K562 (cell line): ENCODE measurements at regions not wholly inside any gene's neighbourhood (a gene's known extent, or its start where the extent isn't known, plus 50 kb on each side); places are given as distances from the start of the nearest gene placed in this dataset.

Source experiments
- ATAC-seq: fragments of 200-7000 bp; cut with Tn5 transposase; 3 replicates; pipeline ENCODE4 v1.9.1; 2020; ENCODE audit warnings: moderate library complexity
- BruUV-seq: library from RNA; stranded (reverse); fragments of 400-500 nt; replicated peaks from 2 replicates; lab custom pipeline; 2021; lab: Mats Ljungman, UMichigan
- CTCF ChIA-PET: fragments of 300-600 bp; formaldehyde crosslinking; extraction: SDS; loops from one replicate; lab custom pipeline; 2021; ENCODE audit warnings: low intra/inter-chr PET ratio; lab: Yijun Ruan, JAX
- POLR2A ChIA-PET: fragments of 300-600, 350-650 bp; sonication (Branson Sonifier 250); formaldehyde crosslinking; extraction: SDS; loops from one replicate; lab custom pipeline; 2021; ENCODE audit warnings: antibody characterized with exemption, inconsistent platforms; lab: Yijun Ruan, JAX
- DNase-seq, 4 experiments: peaks; one replicate each; pipeline versions ENCODE4 v3.0.0 to v3.0.0-alpha.2; 2011 to 2018; ENCODE audit warnings: low spot score in 3 of 4, mixed read lengths in 3 of 4; ENCODE audit errors: extremely low read depth in 1 of 4
- FAIRE-seq: peaks from 2 replicates; lab custom pipeline; 2011; peaks lifted over from hg19 to GRCh38; lab: Jason Lieb, UNC
- H2AFZ ChIP-seq: 2 replicates; pipeline ENCODE4 v1.6.0; 2011; ENCODE audit warnings: low read depth, low read length, control low read depth, inconsistent platforms
- H3K27ac ChIP-seq: fragments of 200-600 bp; 3 replicates; pipeline ENCODE4 v1.8.0; 2011; ENCODE audit warnings: low read depth, mild to moderate bottlenecking, control low read depth, inconsistent platforms, low read length, moderate library complexity, mixed read lengths; ENCODE audit errors: extremely low read depth
- H3K27me3 ChIP-seq, 2 experiments: fragments of 300-600 bp in 1 of 2; 2 replicates in 1 of 2; 3 replicates in 1 of 2; pipeline versions ENCODE4 v1.6.0 to v1.8.0; 2011; ENCODE audit warnings: inconsistent platforms in 2 of 2, low read length in 2 of 2, mild to moderate bottlenecking in 1 of 2, mixed read lengths in 1 of 2, moderate library complexity in 1 of 2; ENCODE audit not compliant: control insufficient read depth in 2 of 2, insufficient read depth in 2 of 2
- H3K36me3 ChIP-seq: fragments of 300-600 bp; 3 replicates; pipeline ENCODE4 v1.8.0; 2011; ENCODE audit warnings: mild to moderate bottlenecking, low read length, inconsistent platforms; ENCODE audit not compliant: control insufficient read depth, insufficient read depth
- H3K4me1 ChIP-seq, 2 experiments: fragments of 200-600 bp in 1 of 2; replicated peaks in 1 of 2; 2 replicates in 1 of 2; 3 replicates in 1 of 2; pipeline versions ENCODE4 v1.5.1 to v1.8.0; 2011; ENCODE audit warnings: inconsistent platforms in 2 of 2, low read length in 2 of 2, mild to moderate bottlenecking in 1 of 2, mixed read lengths in 1 of 2, moderate library complexity in 1 of 2; ENCODE audit not compliant: control insufficient read depth in 2 of 2, insufficient read depth in 2 of 2
- H3K4me2 ChIP-seq: 2 replicates; pipeline ENCODE4 v1.6.1; 2011; ENCODE audit warnings: low read length, control low read depth, inconsistent platforms, mixed read lengths; ENCODE audit not compliant: insufficient read depth
- H3K4me3 ChIP-seq: fragments of 200-600 bp; sonication (generic), shearing (Covaris generic); 2 replicates; pipeline ENCODE4 v1.5.1; 2016; ENCODE audit warnings: control low read depth, inconsistent platforms
- H3K79me2 ChIP-seq: fragments of 200-600 bp; 3 replicates; pipeline ENCODE4 v1.8.0; 2011; ENCODE audit warnings: low read length, inconsistent platforms; ENCODE audit not compliant: control insufficient read depth, insufficient read depth
- H3K9ac ChIP-seq, 2 experiments: 2 replicates each; pipeline versions ENCODE4 v1.6.0 to v1.6.1; 2011; ENCODE audit warnings: low read depth in 2 of 2, low read length in 2 of 2, control low read depth in 1 of 2, inconsistent platforms in 1 of 2, mild to moderate bottlenecking in 1 of 2, mixed read lengths in 1 of 2; ENCODE audit not compliant: insufficient read depth in 1 of 2
- H3K9me1 ChIP-seq: one replicate; pipeline ENCODE4 v1.6.0; 2011; ENCODE audit warnings: inconsistent platforms, mild to moderate bottlenecking, low read length, moderate library complexity; ENCODE audit not compliant: control insufficient read depth, insufficient read depth
- H3K9me3 ChIP-seq: replicated peaks from 2 replicates; pipeline ENCODE4 v1.5.1; 2011; ENCODE audit warnings: low read depth, low read length, inconsistent platforms; ENCODE audit not compliant: control insufficient read depth, insufficient read depth
- H4K20me1 ChIP-seq: replicated peaks from 2 replicates; pipeline ENCODE4 v1.6.1; 2011; ENCODE audit warnings: low read length, inconsistent platforms, mixed read lengths; ENCODE audit not compliant: control insufficient read depth, insufficient read depth
- BACH1 ChIP-seq: fragments of 200-800 bp; sonication (Bioruptor generic); IDR thresholded peaks from 2 replicates; pipeline ENCODE4 v1.6.1; 2016; ENCODE audit warnings: missing genetic modification characterization, missing compliant biosample characterization
- CHD1 ChIP-seq: fragments of 200-600 bp; sonication (generic); IDR thresholded peaks from one replicate; pipeline ENCODE4 v1.6.1; 2012; ENCODE audit warnings: mild to moderate bottlenecking, moderate library complexity, low read length, inconsistent platforms
- ELK3 ChIP-seq: fragments of 450-650 bp; formaldehyde crosslinking; IDR thresholded peaks from 2 replicates; pipeline ENCODE4 v1.4.0; 2020; ENCODE audit warnings: mild to moderate bottlenecking
- MEF2A ChIP-seq: IDR thresholded peaks from 2 replicates; pipeline ENCODE4 v1.6.1; 2011; ENCODE audit warnings: low read depth, mild to moderate bottlenecking, low read length, moderate library complexity; ENCODE audit not compliant: control insufficient read depth
- POLR3A ChIP-seq: IDR thresholded peaks from 2 replicates; pipeline ENCODE4 v1.6.1; 2011; ENCODE audit warnings: borderline replicate concordance, mild to moderate bottlenecking, moderate library complexity; ENCODE audit not compliant: insufficient read length, insufficient read depth; ENCODE audit errors: extremely low read depth
- WGBS: fragments of 100-300 bp; shearing (Covaris generic); methylation state at CpG from one replicate; pipeline ENCODE4 v1.1.6; 2016; ENCODE audit warnings: low coverage, mixed read lengths; ENCODE audit not compliant: insufficient coverage; ENCODE audit errors: missing lambda C conversion rate; 5-methylcytosine and 5-hydroxymethylcytosine counted together
- in situ Hi-C: fragments of 300-500 bp; cut with MboI; formaldehyde crosslinking; loops from 4 replicates; pipeline ENCODE4 v1.15.0; 2018; ENCODE audit warnings: inconsistent platforms, mixed read lengths
- intact Hi-C: fragments of 100-400 bp; cut with micrococcal nuclease; formaldehyde crosslinking; loops from 2 replicates; pipeline ENCODE4 v1.14.2; 2022

- in situ Hi-C loops (no loop called here), intact Hi-C loops (no loop called here)
- Histone ChIP-seq H3K4me2 (no peak overlapping the region), H2AFZ (no peak overlapping the region), H3K27ac (no peak overlapping the region), H3K79me2 (no peaks in the 10 kb centered on the region), H3K4me3 (no peak overlapping the region), H3K4me1 (no peaks in the 10 kb centered on the region), H3K9ac (no peak overlapping the region), H3K9me1 (no peaks in the 10 kb centered on the region), H3K36me3 (no peaks in the 10 kb centered on the region), H3K9me3 (no peaks in the 10 kb centered on the region), H4K20me1 (no peaks in the 10 kb centered on the region), H3K27me3 (peaks cover 0 to 17% of the 10 kb centered on the region in 2 experiments; a peak in 1 of 5 replicates)
- DNase-seq (no peak), ATAC-seq (no peak), FAIRE-seq (no peak)
- TF ChIP-seq CHD1 = no peak
- no peak for TF ChIP-seq ELK3 (CRISPR knock-in tag)
- TF ChIP-seq POLR3A = no peak
- no peak for TF ChIP-seq BACH1 (tag)
- TF ChIP-seq MEF2A = no peak
- BruUV-seq = no TSS peak
- ChIA-PET POLR2A (no interaction called here), CTCF (no interaction called here)
- WGBS = under 1% methylated on average over 13 of the region's 16 CpGs
Measured at GRCh38 chr18:78624646-78625279, 354.9 kb upstream of the SALL3 start.
